HG03196 (cell line): ENCODE measurements at regions not wholly inside any gene's neighbourhood (a gene's known extent, or its start where the extent isn't known, plus 50 kb on each side); places are given as distances from the start of the nearest gene placed in this dataset.

ENCODE experiments used
- ATAC-seq: cut with Tn5 transposase; IDR thresholded peaks from one replicate; pipeline ENCODE4 v1.9.1; 2021; ENCODE audit not compliant: unreplicated experiment

GRCh38 chr13:73372666-73373627, 314.1 kb downstream of the KLF5 start:
- ATAC-seq: no peak

- no peak for ATAC-seq
Measured at GRCh38 chr13:73370066-73370465, 311.3 kb downstream of the KLF5 start.

GRCh38 chr13:73369095-73369494, 310.3 kb downstream of the KLF5 start:
- ATAC-seq: no peak

- ATAC-seq: no peak
Measured at GRCh38 chr13:73368608-73369007, 309.8 kb downstream of the KLF5 start.

GRCh38 chr13:73367886-73368285, 309.1 kb downstream of the KLF5 start:
- no peak for ATAC-seq

DNA sequence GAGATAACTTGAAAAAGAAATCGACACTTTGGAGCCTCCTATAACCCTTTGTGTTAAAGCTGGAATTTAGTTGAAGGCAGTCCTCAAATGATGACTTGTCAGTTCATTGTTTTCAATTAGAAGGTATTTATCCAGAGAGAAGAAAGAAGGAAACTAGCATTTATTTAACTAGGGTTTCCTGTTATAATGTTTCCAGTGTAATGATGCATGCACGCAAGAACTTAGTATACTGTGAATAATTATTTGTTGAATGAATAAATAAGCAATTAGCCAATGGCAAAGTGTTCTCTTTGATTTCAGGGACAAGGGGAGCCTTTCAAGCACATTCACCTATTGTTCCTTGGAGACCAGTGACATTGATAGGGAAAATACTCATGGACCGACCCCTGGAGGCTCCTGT, 307.4 kb downstream of the KLF5 start:
- no peak for ATAC-seq

DNA sequence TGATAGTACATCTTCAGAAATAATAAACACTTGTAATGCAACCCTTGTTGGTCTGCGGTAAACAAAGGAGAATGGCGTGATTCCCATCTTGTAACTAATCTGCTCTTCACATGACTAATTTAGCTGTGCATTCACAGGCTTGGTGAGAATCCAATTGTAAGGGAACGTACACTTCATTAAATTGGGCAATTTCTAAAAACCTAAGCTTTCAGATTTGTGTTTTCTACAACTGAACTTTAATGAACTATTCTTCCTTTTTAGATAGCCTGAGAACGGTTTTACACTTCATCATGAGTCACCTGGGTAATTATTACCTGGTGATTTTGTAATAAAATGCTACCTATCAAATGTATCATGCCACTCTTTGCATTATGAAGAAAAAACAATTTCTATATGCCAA, 306.9 kb downstream of the KLF5 start:
- ATAC-seq: no peak

GRCh38 chr13:73365252-73365651, 306.4 kb downstream of the KLF5 start:
- no peak for ATAC-seq

GRCh38 chr13:73364736-73365135, 305.9 kb downstream of the KLF5 start:
- no peak for ATAC-seq

- ATAC-seq: no peak
Measured at GRCh38 chr13:73358606-73359095, 299.8 kb downstream of the KLF5 start.

GRCh38 chr13:73355134-73355533, 296.3 kb downstream of the KLF5 start:
- no peak for ATAC-seq

- ATAC-seq: no peak
Measured at GRCh38 chr13:73351730-73352129, 292.9 kb downstream of the KLF5 start.

DNA sequence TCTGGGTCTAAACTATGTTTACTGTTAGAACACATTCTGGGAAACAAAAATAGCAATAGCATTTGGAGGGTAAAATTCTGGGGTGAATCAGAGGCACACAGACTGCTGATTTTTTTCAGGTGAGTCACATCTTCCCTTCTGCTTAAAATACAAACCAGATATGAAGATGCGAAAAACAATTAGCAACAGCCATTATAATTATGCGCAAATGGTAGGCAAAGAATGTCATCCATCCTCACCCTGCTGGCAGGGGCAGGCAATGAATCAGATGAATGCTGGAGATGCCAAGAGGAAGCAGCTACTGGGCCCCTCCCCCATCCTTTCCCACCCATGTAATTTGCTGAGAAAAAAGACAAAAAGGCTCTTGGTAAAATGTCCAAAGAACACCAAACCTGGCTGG, 282.9 kb downstream of the KLF5 start:
- no peak for ATAC-seq

- no peak for ATAC-seq
Measured at GRCh38 chr13:73340069-73340468, 281.3 kb downstream of the KLF5 start.

GRCh38 chr13:73339086-73339485, 280.3 kb downstream of the KLF5 start:
- ATAC-seq: no peak

DNA sequence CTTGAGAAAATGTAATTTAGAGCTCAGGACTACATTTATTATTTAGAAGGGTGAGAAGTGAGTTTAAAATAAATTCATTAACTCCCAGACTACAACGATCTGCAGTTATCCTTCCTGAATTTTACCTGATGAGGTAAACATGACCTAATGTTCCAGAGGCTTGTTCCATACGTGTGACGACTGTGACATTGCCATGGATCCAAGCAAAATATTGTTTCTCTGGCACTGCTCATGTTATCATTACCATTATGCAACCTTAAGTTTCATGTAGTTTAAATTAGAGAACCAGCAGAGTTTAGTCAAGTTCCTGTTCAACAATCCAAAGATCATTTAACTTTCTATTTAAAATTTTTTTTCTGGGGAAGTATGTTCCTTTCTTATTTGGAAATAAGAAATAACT, 279.6 kb downstream of the KLF5 start:
- ATAC-seq: no peak

- no peak for ATAC-seq
Measured at GRCh38 chr13:73337532-73337931, 278.7 kb downstream of the KLF5 start.

GRCh38 chr13:73336773-73337172, 278.0 kb downstream of the KLF5 start:
- ATAC-seq: no peak

GRCh38 chr13:73335944-73336343, 277.1 kb downstream of the KLF5 start:
- no peak for ATAC-seq

- peak; percentile 100 for ATAC-seq
Measured at GRCh38 chr13:73335210-73335609, 276.4 kb downstream of the KLF5 start.

- ATAC-seq: no peak
Measured at GRCh38 chr13:73334445-73334844, 275.6 kb downstream of the KLF5 start.

DNA sequence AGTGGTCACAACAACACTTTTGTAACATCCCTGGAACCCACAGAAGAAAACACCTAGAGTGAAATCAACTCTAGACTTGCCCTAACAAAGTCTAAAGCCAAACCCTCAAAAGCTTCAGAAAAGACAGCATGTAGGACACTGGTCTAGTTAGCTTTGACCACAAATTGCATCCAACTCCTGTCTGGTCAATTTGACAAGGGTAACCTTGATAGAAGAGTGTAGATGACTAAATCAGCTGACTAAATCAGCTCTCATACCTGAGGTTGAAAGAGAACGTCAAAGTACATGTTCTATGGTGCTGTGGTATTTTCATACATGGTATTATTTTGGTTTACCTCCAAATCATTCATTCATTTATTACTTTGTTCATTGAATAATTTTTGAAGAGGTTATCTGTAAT, 272.8 kb downstream of the KLF5 start:
- no peak for ATAC-seq

DNA sequence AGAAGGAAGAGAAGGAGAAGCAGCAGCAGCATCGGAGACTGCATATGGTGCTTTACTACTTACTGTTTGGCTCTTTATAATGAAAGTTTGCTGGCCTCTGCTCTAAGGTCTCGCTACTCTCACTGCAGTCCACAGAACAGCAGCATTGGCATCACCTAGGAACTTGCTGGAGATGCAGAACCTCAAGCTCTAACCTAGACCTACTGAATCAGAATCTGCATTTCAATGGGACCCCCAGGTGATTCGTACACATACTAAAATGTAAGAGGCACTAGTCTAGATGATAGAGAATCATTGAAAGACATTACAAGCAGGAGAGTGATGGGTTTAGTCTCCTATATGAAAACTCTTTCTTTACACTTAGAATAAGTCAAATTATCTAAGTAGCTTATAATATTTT, 270.6 kb downstream of the KLF5 start:
- no peak for ATAC-seq
